A673 (cell line): ENCODE measurements at regions not wholly inside any gene's neighbourhood (a gene's known extent, or its start where the extent isn't known, plus 50 kb on each side); places are given as distances from the start of the nearest gene placed in this dataset.
"Not testable (repeated sequence)": the region's sequence is repeated elsewhere in the genome, so short reads cannot be mapped to it uniquely, and the experiment has no call there.

Source experiments
- BruUV-seq: library from RNA; stranded (reverse); fragments of 400-500 nt; replicated peaks from 2 replicates; lab custom pipeline; 2021; lab: Mats Ljungman, UMichigan
- CTCF ChIA-PET: fragments of 300-600 bp; sonication (Branson Sonifier 250); formaldehyde crosslinking; loops from one replicate; lab custom pipeline; 2022; ENCODE audit warnings: antibody characterized with exemption; lab: Charles Lee
- POLR2A ChIA-PET: fragments of 300-600 bp; sonication (Branson Sonifier 250); formaldehyde crosslinking; loops from one replicate; lab custom pipeline; 2022; ENCODE audit warnings: antibody characterized with exemption; ENCODE audit not compliant: low non-redundant PET; lab: Charles Lee
- DNase-seq: peaks from one replicate; pipeline ENCODE4 v3.0.0-alpha.2; 2015; ENCODE audit warnings: low spot score
- H3K27ac ChIP-seq: fragments of 200-600 bp; sonication (generic); 2 replicates; pipeline ENCODE4 v1.5.1; 2016; ENCODE audit warnings: mixed run types, low read depth, mild to moderate bottlenecking, mixed read lengths, antibody characterized with exemption, low read length; ENCODE audit not compliant: poor library complexity, severe bottlenecking
- H3K27me3 ChIP-seq: fragments of 200-600 bp; sonication (generic); replicated peaks from 2 replicates; pipeline ENCODE4 v1.6.1; 2017; ENCODE audit warnings: mixed run types, low read depth, mild to moderate bottlenecking, mixed read lengths, antibody characterized with exemption, low read length; ENCODE audit not compliant: insufficient read depth, poor library complexity
- H3K36me3 ChIP-seq: fragments of 200-600 bp; sonication (generic); 2 replicates; pipeline ENCODE4 v1.6.1; 2016; ENCODE audit warnings: mixed run types, mild to moderate bottlenecking, mixed read lengths, antibody characterized with exemption, low read length; ENCODE audit not compliant: insufficient read depth, poor library complexity, severe bottlenecking
- H3K4me1 ChIP-seq: fragments of 200-600 bp; sonication (generic); 2 replicates; pipeline ENCODE4 v1.6.1; 2017; ENCODE audit warnings: mixed run types, mild to moderate bottlenecking, mixed read lengths, antibody characterized with exemption, low read length; ENCODE audit not compliant: insufficient read depth, poor library complexity, severe bottlenecking
- H3K4me3 ChIP-seq: fragments of 200-600 bp; sonication (generic); 2 replicates; pipeline ENCODE4 v1.5.1; 2016; ENCODE audit warnings: low read depth, mixed run types, mild to moderate bottlenecking, mixed read lengths, low read length; ENCODE audit not compliant: poor library complexity, severe bottlenecking
- H3K9me3 ChIP-seq: fragments of 200-600 bp; sonication (generic); 2 replicates; pipeline ENCODE4 v1.6.1; 2016; ENCODE audit warnings: mixed run types, low read depth, mild to moderate bottlenecking, mixed read lengths, antibody characterized with exemption, low read length; ENCODE audit not compliant: poor library complexity, severe bottlenecking
- EZH2 ChIP-seq: fragments of 200-600 bp; sonication (generic); IDR thresholded peaks from 2 replicates; pipeline ENCODE4 v1.6.1; 2017; ENCODE audit warnings: borderline replicate concordance, low read depth, mild to moderate bottlenecking, mixed read lengths, antibody characterized with exemption, low read length; ENCODE audit not compliant: poor library complexity, severe bottlenecking
- intact Hi-C: fragments of 100-400 bp; cut with micrococcal nuclease; formaldehyde crosslinking; loops from one replicate; pipeline ENCODE4 v1.10.0; 2022; ENCODE audit not compliant: unreplicated experiment
- TF ChIP-seq, protein P1 (sequence below): fragments of 300-800, 200-600 bp; sonication (generic); conservative IDR thresholded peaks from 2 replicates; pipeline ENCODE4 v1.5.1; 2017; ENCODE audit warnings: low read depth, mild to moderate bottlenecking, antibody characterized with exemption, low read length, moderate library complexity, mixed read lengths

DNA sequence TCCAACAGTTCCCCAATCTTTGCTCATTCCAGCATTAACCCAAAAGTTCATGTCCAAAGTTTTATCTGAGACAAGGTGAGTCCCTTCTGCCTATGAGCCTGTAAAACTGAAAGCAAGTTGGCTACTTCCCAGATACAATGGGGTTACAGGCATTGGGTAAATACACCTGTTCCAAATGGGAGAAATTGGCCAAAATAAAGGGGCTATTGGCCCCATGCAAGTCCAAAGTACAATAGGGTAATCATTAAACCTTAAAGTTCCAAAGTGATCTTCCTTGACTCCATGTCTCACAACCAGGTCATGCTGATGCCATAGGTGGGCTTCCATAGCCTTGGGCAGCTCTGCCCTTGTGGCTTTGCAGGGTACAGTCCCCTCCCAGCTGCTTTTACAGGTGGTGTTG is 511.7 kb upstream of the KLHL4 start:
- no peak for DNase-seq
- CTCF ChIA-PET: no interaction called here
- H3K9me3 ChIP-seq: no peaks in the 10 kb centered on the region
- no TSS peak for BruUV-seq
- no peaks in the 10 kb centered on the region for H3K36me3 ChIP-seq
- POLR2A ChIA-PET: no interaction called here
- intact Hi-C loops: no loop called here
- H3K4me1 ChIP-seq: no peaks in the 10 kb centered on the region
- H3K27me3 ChIP-seq: no peaks in the 10 kb centered on the region
- no peak for TF ChIP-seq EZH2
- TF ChIP-seq, protein P1, sequence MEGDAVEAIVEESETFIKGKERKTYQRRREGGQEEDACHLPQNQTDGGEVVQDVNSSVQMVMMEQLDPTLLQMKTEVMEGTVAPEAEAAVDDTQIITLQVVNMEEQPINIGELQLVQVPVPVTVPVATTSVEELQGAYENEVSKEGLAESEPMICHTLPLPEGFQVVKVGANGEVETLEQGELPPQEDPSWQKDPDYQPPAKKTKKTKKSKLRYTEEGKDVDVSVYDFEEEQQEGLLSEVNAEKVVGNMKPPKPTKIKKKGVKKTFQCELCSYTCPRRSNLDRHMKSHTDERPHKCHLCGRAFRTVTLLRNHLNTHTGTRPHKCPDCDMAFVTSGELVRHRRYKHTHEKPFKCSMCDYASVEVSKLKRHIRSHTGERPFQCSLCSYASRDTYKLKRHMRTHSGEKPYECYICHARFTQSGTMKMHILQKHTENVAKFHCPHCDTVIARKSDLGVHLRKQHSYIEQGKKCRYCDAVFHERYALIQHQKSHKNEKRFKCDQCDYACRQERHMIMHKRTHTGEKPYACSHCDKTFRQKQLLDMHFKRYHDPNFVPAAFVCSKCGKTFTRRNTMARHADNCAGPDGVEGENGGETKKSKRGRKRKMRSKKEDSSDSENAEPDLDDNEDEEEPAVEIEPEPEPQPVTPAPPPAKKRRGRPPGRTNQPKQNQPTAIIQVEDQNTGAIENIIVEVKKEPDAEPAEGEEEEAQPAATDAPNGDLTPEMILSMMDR: no peak
- H3K4me3 ChIP-seq: no peak overlapping the region
- H3K27ac ChIP-seq: no peak overlapping the region

- H3K27ac ChIP-seq: no peak overlapping the region
- no peak for DNase-seq
- no peak for TF ChIP-seq EZH2
- TF ChIP-seq, protein P1: no peak
- H3K4me3 ChIP-seq: no peak overlapping the region
- H3K4me1 ChIP-seq: no peaks in the 10 kb centered on the region
- intact Hi-C loops: no loop called here
- CTCF ChIA-PET: no interaction called here
- POLR2A ChIA-PET: no interaction called here
- H3K36me3 ChIP-seq: no peaks in the 10 kb centered on the region
- BruUV-seq: no TSS peak
- H3K27me3 ChIP-seq: no peaks in the 10 kb centered on the region
- no peaks in the 10 kb centered on the region for H3K9me3 ChIP-seq
Measured at GRCh38 chrX:87006561-87006960, 511.0 kb upstream of the KLHL4 start.

DNA sequence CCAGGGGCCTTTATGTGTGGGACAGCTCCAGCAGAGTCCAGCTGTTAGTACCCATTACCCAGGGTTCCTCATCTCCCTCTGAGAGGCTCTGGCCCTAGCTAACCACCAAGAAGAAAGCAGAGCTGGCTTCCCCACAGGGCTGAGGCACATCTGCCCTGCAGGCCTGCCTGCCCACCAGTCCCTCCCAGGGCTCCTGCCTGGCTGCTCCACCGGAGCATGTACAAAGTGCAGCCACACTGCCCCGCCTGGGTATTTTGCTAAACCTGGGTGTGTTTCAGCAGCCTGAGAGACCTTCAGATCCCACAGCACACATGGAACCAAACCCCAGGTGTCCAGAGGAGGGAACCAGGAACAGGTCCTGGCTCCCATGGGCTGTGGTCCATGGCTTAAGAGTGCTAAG is 500.4 kb upstream of the KLHL4 start:
- no peak for DNase-seq
- BruUV-seq: no TSS peak
- ChIA-PET CTCF (no interaction called here), POLR2A (no interaction called here)
- no peaks in the 10 kb centered on the region for H3K4me1 ChIP-seq
- TF ChIP-seq, protein P1: no peak
- TF ChIP-seq EZH2: no peak
- no peak overlapping the region for H3K27ac ChIP-seq
- intact Hi-C loops: no loop called here
- H3K9me3 ChIP-seq: peaks cover 4% of the 10 kb centered on the region
- no peak overlapping the region for H3K4me3 ChIP-seq
- no peaks in the 10 kb centered on the region for H3K36me3 ChIP-seq
- no peaks in the 10 kb centered on the region for H3K27me3 ChIP-seq

DNA sequence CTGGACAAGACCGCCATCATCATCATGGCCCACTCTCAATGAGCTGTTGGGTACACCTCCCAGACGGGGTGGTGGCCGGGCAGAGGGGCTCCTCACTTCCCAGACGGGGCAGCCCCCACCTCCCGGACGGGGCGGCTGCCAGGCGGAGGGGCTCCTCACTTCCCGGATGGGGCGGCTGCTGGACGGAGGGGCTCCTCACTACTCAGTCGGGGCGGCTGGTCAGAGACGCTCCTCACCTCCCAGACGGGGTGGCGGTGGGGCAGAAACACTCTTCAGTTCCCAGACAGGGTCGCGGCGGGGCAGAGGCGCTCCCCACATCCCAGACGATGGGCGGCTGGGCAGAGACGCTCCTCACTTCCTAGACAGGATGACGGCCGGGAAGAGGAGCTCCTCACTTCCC is 484.5 kb upstream of the KLHL4 start:
- H3K9me3 ChIP-seq, intact Hi-C loops, H3K4me1 ChIP-seq, POLR2A ChIA-PET, BruUV-seq, H3K36me3 ChIP-seq, H3K4me3 ChIP-seq, H3K27ac ChIP-seq, CTCF ChIA-PET, DNase-seq, H3K27me3 ChIP-seq: not testable (repeated sequence)
